GM18502 (cell line): ENCODE measurements at regions not wholly inside any gene's neighbourhood (a gene's known extent, or its start where the extent isn't known, plus 50 kb on each side); places are given as distances from the start of the nearest gene placed in this dataset.
A peak's percentile ranks its signal among the peaks of the same experiment; 100 is the strongest.
"Not testable (repeated sequence)": the region's sequence is repeated elsewhere in the genome, so short reads cannot be mapped to it uniquely, and the experiment has no call there.

Experiments
- ATAC-seq: cut with Tn5 transposase; IDR thresholded peaks from one replicate; pipeline ENCODE4 v1.9.1; 2021; ENCODE audit warnings: mild to moderate bottlenecking; ENCODE audit not compliant: unreplicated experiment, poor library complexity

DNA sequence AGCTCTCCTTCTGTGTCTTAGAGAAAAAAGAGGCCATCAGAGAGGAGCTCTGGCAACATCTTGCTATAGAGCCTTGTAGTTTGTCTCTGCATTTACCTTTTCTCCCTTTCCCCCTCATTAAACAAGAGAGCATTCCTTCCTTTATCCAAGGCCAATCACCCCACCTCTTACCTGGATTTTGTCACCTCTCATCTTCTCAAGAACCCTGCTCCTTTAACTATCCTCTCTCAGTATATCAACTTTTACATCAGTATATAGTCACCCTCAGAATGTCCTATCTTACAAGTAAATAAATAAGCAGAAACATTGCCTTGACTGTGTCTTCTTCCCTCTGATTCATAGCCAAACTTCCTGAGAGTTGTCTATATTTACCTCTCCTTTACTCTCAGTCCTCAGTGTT, 105.0 kb upstream of the SLC38A2 start:
- ATAC-seq: no peak

GRCh38 chr12:46475972-46476645, 103.5 kb upstream of the SLC38A2 start:
- no peak for ATAC-seq

DNA sequence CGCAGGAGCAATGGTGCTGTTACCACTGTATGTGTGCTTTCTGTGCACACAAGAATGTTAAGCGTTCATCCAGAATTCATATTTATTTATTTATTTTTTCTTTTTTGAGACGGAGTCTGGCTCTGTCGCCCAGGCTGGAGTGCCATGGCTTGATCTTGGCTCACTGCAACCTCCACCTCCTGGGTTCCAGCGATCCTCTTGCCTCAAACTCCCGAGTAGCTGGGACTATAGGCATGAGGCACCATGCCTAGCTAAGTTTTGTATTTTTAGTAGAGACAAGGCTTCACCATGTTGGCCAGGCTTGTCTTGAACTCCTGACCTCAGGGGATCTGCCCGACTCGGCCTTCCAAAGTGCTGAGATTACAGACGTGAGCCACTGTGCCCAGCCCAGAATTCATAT, 101.8 kb upstream of the SLC38A2 start:
- ATAC-seq: not testable (repeated sequence)

- ATAC-seq: peak; percentile 77
These were observed 101.2 kb upstream of the SLC38A2 start for GRCh38 chr12:46473634-46474329.

- no peak for ATAC-seq
These were observed 100.5 kb upstream of the SLC38A2 start for GRCh38 chr12:46472893-46473633.

DNA sequence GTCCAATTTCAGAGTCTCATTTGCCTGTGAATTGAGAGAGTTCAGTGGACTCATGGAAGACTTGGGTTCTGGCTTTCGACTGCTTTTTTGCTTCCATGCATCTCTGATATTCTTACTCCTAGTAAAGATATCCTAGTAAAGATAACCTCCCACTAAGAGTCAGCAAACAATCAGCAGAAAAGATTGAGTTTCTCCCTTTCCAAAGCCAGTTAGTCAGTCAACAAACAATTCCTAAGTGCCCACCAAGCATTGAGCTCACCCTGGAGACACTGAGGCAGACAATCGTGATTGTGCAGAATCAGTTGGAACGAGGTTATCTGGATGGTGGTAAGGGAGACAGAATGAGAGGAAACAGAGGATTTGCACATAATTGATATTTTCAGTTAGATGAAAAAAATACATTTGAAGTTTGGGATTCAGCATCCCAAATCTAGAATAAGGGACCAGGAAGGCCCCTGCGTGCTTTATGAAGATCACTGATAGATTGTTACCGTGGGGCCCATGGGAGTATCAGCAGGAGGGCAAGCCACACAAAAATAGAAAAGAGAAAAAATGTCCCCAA, 99.7 kb upstream of the SLC38A2 start:
- ATAC-seq: no peak

DNA sequence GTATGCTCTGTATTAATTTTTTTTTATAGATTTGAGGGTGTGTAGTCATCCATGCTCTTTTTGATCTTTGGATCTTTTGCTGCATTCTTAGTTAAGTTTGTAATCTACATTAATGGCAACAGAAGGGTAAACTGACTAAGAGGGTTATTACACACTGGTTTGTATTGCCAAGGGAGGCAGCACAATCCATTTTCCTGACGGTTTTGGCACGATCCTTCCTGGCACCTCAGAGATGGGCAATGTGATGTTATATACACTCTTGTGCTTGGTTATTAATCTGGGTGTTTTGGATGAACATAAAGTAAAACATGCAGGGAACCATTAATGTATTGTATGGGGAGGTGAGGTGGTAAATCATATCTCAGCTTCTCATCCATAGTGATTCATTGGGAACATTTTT, 98.8 kb upstream of the SLC38A2 start:
- no peak for ATAC-seq

- ATAC-seq: no peak
These were observed 98.4 kb upstream of the SLC38A2 start for GRCh38 chr12:46470975-46471374.

DNA sequence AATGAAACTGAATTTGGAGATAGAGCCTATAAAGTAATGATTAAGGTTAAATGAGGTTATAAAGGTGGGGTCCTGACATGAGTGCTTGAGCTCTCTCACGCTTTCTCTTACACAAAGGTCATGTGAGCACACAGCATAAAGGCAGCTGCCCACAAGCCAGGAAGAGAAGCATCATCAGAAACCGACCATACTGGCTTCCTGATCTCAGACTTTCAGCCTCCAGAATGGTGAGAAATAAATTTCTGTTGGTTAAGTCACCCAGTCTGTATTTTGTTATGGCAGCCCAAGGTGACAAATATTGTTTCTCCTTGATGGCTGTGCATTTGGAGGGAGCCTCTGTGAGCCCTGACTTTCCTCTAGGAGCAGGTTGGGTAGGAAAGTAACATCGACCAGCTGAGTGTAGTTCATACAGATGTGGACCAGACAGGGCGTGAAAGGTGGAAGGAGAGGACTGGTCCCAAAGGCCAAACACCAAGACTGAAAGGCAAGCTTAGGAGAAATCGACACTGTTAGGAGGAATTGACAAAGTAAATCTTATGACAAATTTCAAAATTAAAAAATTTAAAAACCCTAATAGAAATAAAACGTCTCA, 97.6 kb upstream of the SLC38A2 start:
- ATAC-seq: peak; percentile 74

GRCh38 chr12:46468813-46469212, 96.2 kb upstream of the SLC38A2 start:
- no peak for ATAC-seq

DNA sequence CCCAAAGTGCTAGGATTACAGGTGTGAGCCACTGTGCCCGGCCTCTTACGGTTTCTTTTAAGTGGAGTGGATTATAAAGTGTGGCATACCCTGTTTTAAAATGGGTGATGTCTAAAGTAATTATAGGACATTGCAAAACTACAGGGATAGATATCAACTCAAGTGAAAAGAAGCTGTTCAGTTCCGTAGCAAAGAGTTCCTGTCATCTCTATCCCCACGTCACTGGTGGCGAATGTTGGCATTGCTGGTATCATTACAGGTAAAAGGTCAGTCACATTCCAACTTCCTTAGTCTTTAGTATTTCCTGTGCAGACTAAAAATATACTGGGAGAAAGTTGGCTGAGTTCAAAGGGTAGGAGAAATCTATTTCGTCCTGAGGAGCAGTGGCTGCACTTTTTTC, 95.6 kb upstream of the SLC38A2 start:
- ATAC-seq: no peak

DNA sequence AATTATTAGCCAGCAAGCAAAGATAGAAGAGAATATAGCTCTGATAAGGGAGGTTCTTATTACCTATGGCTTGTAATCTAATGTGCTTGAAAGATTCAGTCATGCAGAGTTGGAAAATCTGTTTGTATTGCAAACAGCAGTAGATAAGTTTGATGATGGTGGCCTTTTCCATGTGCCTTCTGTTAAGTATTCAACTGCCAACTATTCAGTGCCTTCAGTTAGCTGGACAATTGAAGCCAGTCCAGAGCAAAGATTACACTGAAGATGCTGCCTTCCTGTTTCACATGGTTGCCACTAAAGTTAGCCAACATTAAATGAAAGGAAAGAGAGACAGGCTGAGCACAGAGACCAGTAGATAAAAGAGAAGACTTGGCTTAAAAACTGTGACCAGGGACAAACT, 92.7 kb upstream of the SLC38A2 start:
- ATAC-seq: no peak

DNA sequence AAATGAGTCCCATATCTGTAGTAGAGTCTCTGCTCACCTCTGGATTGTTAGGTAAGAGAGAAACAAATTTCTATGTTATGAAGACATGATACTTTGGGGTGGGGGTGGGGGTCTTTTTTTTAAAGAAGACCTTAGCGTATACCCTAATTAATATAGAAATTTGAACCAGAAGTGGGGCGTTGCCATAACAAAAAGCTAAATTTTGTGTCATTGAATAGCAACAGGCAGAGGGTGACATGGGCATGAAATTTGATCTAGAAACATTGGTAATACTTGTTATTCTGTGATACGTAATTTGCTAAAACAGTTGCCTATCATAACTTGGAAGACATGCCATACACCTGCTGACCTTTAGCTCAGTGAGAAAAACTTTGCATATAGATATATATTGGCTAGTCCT, 92.3 kb upstream of the SLC38A2 start:
- ATAC-seq: no peak

- no peak for ATAC-seq
These were observed 90.2 kb upstream of the SLC38A2 start for GRCh38 chr12:46462641-46463355.

DNA sequence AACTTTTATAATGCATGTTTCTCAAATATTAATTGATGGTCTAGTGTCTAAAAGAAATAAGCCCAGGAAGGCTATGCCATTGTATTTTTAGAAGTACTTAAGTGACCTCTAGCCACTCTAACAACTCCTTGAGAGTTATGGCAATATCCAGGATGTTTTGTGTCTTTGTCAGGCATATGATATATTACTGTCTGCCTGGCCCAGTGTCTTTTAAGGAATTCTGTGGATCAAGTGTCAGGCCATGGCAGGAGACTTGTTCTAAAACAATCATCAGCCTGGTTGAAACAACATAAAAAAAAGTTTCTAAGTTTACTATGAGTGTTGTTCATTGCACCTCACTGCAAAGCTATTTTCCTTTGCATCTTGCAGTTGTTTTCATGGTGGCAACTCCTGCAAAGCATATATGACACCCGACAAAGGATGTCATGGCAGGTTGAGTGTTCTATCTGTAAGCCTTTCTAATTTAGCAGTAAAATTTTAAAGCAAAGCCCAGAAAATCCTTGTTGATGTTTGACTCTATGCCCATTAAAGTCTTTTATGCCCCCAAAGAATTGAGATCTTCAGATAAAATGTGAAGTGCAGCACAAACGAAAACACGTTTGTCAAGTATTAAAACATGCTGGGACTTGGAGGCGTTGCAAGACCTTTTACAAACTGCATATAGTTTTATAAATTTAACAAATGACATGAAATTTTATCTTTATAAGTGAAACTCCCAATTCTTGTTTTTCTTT, 89.5 kb upstream of the SLC38A2 start:
- ATAC-seq: no peak

DNA sequence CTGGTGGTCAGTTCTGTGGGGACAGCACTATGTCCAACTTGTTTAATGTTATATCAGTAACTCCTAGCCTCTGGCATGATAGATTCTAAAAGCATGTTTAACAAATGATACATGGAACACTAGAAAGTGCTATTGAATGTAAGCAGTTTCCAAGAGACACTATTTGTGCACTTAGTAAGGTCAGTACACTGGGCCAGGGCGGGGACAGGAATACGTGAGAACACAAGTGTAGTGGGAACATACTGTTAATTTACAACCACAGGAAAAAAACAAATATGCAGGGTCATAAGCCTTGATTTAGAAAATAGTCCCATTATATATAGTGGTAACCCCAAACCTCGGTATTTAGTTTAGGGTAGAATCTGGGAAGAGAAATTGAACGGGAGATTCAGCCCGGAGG, 88.9 kb upstream of the SLC38A2 start:
- no peak for ATAC-seq

DNA sequence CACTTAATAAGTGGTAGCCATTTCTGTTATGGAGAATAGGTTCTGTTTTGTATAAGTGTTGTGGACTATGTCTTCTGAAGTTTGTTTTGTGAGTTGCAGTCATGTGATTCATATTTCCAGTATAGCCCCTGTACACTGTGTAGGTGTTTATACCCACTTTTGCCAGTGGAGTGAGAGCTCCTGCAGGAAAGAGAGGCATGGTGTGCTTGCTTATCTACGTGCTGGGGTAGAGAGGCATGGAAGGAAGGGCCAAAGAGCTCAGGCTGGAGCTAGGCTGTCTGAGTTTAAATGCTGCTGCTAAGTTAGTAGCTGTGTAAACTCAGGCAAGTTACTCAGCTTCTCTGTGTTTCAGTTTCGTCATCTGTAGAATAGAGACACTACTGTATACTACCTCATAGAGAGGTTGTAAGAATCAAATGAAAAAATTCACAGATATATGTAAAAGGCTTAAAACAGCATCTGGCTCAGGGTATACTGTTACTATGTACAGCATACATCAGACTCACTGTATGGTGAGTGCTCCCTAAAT, 88.2 kb upstream of the SLC38A2 start:
- peak; percentile 58 for ATAC-seq

DNA sequence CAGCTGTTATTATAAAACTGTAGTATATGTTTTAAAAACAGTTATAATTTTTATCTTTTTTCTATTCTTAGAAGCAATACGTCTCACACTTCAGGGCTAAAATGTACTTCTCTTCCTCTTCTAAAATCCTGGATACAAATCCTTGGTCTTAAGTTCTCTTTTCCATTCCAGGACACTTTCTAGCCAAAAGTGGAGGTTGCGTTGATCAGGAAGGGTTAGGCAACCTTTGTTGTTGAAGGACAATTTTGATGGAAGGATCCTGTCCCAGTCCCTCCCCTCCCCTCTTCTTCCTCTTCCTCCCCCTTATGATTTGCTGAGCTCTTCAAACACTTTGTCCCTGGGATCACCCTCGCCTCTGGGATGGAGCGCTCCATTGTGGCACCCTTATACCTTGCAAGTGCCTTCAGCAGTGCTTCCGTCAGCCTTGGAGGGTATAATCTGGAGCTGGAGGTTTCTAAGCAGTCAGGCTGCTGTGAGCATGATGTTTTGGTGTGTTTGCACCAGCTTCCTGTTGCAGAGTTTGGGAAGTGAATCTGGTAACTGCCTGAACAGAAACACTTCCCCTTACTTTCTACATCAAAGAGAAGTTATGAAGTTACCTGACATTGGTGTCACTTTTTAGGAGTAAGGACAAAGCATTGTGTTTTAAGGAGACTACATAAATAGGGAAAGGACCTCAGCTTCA, 87.4 kb upstream of the SLC38A2 start:
- ATAC-seq: peak; percentile 36

GRCh38 chr12:46459111-46459510, 86.5 kb upstream of the SLC38A2 start:
- no peak for ATAC-seq
